Testis (tissue), 2 donors: ENCODE measurements at regions not wholly inside any gene's neighbourhood (a gene's known extent, or its start where the extent isn't known, plus 50 kb on each side); places are given as distances from the start of the nearest gene placed in this dataset.

ENCODE experiments used
- DNase-seq: peaks from one replicate; pipeline ENCODE4 v3.0.0-alpha.2; 2019
- H3K27ac ChIP-seq, 2 donors: fragments of 200-600 bp; sonication (generic); one replicate each; pipeline ENCODE4 v1.5.1; 2019
- H3K27me3 ChIP-seq: fragments of 200-600 bp; sonication (generic); one replicate; pipeline ENCODE4 v1.5.1; 2019
- H3K36me3 ChIP-seq: fragments of 200-600 bp; sonication (generic); one replicate; pipeline ENCODE4 v1.5.1; 2017; ENCODE audit warnings: low read depth; ENCODE audit errors: missing control alignments
- H3K4me1 ChIP-seq: fragments of 200-600 bp; sonication (generic); one replicate; pipeline ENCODE4 v1.5.1; 2019
- H3K4me3 ChIP-seq, 2 donors: fragments of 200-600 bp; sonication (generic); one replicate each; pipeline ENCODE4 v1.5.1; 2017 to 2019
- H3K9me3 ChIP-seq: fragments of 200-600 bp; sonication (generic); one replicate; pipeline ENCODE4 v1.5.1; 2017
- POLR2A ChIP-seq: fragments of 450-650 bp; IDR thresholded peaks from one replicate; pipeline ENCODE4 v1.6.1; 2017; ENCODE audit warnings: antibody characterized with exemption, mild to moderate bottlenecking, moderate library complexity
- WGBS, 2 donors: methylation state at CpG; one replicate each; pipeline ENCODE4 v1.1.5; 2018; 5-methylcytosine and 5-hydroxymethylcytosine counted together
- intact Hi-C: fragments of 100-400 bp; cut with DNase I; formaldehyde crosslinking; loops from one replicate; pipeline ENCODE4 v1.15.1; 2023; ENCODE audit warnings: low total_unique reads
- TF ChIP-seq, protein P1 (sequence below), 3 experiments: fragments of 450-650 bp in 2 of 3; fragments of 200-600 bp in 1 of 3; sonication (generic) in 1 of 3; IDR thresholded peaks; one replicate each; pipeline ENCODE4 v1.5.1; 2016 to 2019; ENCODE audit warnings: antibody characterized with exemption in 3 of 3, mild to moderate bottlenecking in 2 of 3, moderate library complexity in 1 of 3

DNA sequence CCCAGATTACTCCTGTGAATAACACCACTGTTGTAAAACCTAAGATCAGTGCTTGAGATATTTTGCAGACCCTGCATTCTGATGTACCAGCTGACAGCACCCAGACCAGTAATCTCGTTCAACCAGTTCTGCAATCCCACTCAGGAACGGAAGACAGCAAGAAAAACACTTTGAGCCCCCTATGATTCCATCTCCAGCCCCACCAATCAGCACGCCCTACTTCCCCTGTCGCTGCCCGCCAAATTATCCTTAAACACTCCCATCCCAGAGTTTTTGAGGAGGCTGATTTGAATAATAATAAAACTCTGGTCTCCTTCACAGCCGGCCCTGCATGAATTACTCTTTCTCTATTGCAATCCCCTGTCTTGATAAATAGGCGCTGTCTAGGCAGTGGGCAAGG, 173.9 kb upstream of the CDH2 start:
- intact Hi-C loops = no loop called here
- Histone ChIP-seq H3K9me3 (no peaks in the 10 kb centered on the region), H3K4me3 (no peak overlapping the region), H3K27ac (no peak overlapping the region), H3K36me3 (no peaks in the 10 kb centered on the region), H3K27me3 (no peaks in the 10 kb centered on the region), H3K4me1 (no peaks in the 10 kb centered on the region)
- no peak for DNase-seq
- TF ChIP-seq, protein P1, sequence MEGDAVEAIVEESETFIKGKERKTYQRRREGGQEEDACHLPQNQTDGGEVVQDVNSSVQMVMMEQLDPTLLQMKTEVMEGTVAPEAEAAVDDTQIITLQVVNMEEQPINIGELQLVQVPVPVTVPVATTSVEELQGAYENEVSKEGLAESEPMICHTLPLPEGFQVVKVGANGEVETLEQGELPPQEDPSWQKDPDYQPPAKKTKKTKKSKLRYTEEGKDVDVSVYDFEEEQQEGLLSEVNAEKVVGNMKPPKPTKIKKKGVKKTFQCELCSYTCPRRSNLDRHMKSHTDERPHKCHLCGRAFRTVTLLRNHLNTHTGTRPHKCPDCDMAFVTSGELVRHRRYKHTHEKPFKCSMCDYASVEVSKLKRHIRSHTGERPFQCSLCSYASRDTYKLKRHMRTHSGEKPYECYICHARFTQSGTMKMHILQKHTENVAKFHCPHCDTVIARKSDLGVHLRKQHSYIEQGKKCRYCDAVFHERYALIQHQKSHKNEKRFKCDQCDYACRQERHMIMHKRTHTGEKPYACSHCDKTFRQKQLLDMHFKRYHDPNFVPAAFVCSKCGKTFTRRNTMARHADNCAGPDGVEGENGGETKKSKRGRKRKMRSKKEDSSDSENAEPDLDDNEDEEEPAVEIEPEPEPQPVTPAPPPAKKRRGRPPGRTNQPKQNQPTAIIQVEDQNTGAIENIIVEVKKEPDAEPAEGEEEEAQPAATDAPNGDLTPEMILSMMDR (IDR thresholded peaks at IDR 0.05) = no peak
- no peak for TF ChIP-seq POLR2A
- WGBS, 2 donors = 77 to 84% methylated on average over 7 of the region's 7 CpGs

DNA sequence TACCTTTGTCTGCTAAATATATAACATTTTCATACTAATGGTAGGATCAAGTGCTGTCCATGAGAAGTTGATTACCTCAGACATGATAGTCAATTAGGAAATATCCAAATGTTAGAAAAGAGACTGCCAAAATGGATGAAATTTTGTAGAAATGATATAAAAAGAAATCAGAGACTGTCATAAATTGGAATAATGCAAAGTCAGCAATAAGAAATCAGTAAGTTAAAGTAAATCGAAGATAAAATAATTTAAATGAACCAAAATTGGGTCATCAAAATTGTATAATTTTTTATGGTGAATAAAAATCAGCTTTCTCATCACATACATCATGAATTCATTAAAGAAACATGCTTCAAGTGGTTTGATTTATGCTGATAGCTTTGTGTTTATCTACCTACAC, 165.3 kb upstream of the CDH2 start:
- TF ChIP-seq, protein P1 (IDR thresholded peaks at IDR 0.05) = no peak
- no peak for TF ChIP-seq POLR2A
- Histone ChIP-seq H3K4me3 (no peak overlapping the region), H3K4me1 (no peaks in the 10 kb centered on the region), H3K9me3 (no peaks in the 10 kb centered on the region), H3K27me3 (no peaks in the 10 kb centered on the region), H3K36me3 (no peaks in the 10 kb centered on the region), H3K27ac (no peak overlapping the region)
- 88 to 94% methylated on average over 1 of the region's 1 CpG for WGBS, 2 donors
- intact Hi-C loops = no loop called here
- DNase-seq = no peak

DNA sequence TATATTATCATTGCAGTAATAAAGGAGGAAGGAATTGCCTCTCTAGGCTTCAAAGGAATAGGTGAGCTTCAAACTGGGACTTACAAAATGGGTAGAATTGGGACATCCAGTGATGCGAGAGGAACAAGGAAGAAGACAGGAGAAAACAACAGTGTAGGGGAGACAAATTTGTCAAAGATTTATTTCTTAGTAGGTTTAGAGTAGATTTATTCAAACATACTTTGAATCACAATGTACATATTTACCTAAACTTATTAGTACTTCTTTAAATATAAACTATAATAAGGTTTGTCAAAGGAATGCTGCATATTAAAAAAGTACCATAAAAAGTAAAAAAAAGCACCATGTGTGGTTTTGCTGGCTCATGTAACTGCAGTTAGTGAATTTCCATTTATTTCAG, 161.4 kb upstream of the CDH2 start:
- Histone ChIP-seq H3K27me3 (no peaks in the 10 kb centered on the region), H3K36me3 (no peaks in the 10 kb centered on the region), H3K4me3 (no peak overlapping the region), H3K9me3 (no peaks in the 10 kb centered on the region), H3K4me1 (no peaks in the 10 kb centered on the region), H3K27ac (no peak overlapping the region)
- no peak for DNase-seq
- WGBS, 2 donors = 78 to 98% methylated on average over 1 of the region's 1 CpG
- no peak for TF ChIP-seq POLR2A
- TF ChIP-seq, protein P1 (IDR thresholded peaks at IDR 0.05) = no peak
- intact Hi-C loops = no loop called here

DNA sequence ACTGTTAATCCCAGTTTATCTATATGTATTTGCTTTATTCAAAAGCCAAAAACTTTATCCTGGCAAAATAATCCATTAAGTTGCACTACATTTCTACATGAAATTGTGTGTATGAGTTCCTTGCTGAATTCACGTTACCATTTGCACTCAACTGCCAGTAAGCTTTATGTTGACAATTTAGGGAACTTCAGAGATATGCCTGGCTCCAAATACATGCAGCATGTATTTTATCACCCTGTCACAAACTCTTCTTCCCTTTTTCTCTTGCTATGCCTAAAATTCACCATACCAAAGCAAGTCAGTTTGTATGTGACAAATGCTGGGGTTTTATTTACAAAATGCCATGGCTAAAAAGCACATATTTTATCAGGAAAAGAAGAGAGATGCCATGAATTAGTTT, 157.6 kb upstream of the CDH2 start:
- Histone ChIP-seq H3K4me1 (no peaks in the 10 kb centered on the region), H3K27ac (no peak overlapping the region), H3K27me3 (no peaks in the 10 kb centered on the region), H3K9me3 (no peaks in the 10 kb centered on the region), H3K4me3 (no peak overlapping the region), H3K36me3 (no peaks in the 10 kb centered on the region)
- 71 to 83% methylated on average over 1 of the region's 1 CpG for WGBS, 2 donors
- no peak for DNase-seq
- TF ChIP-seq, protein P1 (IDR thresholded peaks at IDR 0.05) = no peak
- TF ChIP-seq POLR2A = no peak
- intact Hi-C loops = no loop called here

DNA sequence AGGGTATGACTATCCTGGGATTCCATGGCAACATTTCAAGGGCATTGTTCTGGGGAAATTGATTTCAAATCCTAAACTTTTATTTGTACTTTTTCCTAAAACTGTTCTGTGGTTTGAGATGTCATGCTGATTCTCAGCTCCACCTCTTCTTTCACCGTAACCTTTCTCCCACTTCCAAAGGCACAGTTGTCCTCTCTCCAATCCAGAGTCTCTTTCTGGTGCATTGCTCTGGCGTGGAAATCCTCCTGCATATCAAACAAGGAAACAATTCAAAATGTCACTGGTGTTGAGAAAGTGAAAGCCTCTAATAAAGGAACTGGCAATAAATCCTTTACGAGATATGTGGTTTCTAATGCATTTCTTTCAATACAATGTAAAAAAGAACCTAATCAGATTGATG, 155.1 kb upstream of the CDH2 start:
- Histone ChIP-seq H3K27ac (no peak overlapping the region), H3K27me3 (no peaks in the 10 kb centered on the region), H3K4me1 (no peaks in the 10 kb centered on the region), H3K36me3 (no peaks in the 10 kb centered on the region), H3K4me3 (no peak overlapping the region), H3K9me3 (no peaks in the 10 kb centered on the region)
- DNase-seq = no peak
- intact Hi-C loops = no loop called here
- WGBS, 2 donors = 81 to 83% methylated on average over 3 of the region's 3 CpGs
- TF ChIP-seq, protein P1 (IDR thresholded peaks at IDR 0.05) = no peak
- TF ChIP-seq POLR2A = no peak
